Esophagus mucosa (tissue), 1 donor: ENCODE measurements at regions not wholly inside any gene's neighbourhood (a gene's known extent, or its start where the extent isn't known, plus 50 kb on each side); places are given as distances from the start of the nearest gene placed in this dataset.

Source experiments
- ATAC-seq: fragments of 200-7000 bp; cut with Tn5 transposase; one replicate; pipeline ENCODE4 v1.9.1; 2020
- donor health status: DM: yes; HTN: yes; CAD: no.

DNA sequence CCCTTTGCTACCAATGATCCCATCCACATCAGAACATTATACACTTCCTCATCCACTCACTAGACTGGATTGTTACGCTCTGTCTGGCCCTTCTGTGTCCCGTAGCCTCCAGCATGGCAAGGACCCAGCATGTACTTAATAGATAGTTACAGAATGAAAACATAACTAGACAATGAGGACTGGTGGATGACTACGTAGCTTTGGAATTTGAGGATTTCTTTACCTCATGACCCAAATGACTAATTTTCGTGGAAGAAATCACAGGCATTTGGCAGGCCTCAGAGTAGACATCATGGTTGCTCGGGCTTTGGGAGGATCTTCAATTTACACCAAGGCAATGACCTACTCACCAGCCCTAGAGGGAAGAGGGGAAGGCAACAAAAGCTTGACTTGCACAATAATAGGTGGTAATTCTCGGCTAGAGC is 299.8 kb downstream of the TLE1 start:
- peak; percentile 84 for ATAC-seq

DNA sequence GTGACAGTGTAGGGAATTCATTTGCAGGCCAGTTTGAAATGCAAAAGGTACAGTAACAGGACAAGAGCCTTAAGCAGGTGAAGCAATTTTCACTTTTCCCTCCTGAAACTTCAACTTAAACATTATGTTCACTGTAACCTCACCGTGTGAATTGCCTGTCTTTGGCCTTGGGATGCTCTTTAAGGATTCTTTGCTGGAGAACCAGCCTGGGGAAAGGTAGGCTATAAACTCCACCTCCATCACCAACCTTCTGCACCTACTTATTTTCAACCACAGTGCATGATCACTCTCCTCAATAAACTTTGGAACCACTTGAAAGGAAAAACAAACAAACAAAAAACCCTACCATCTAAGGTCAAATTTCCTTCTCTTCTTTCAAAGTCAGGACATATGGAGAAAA is 300.5 kb downstream of the TLE1 start:
- ATAC-seq, result no peak

DNA sequence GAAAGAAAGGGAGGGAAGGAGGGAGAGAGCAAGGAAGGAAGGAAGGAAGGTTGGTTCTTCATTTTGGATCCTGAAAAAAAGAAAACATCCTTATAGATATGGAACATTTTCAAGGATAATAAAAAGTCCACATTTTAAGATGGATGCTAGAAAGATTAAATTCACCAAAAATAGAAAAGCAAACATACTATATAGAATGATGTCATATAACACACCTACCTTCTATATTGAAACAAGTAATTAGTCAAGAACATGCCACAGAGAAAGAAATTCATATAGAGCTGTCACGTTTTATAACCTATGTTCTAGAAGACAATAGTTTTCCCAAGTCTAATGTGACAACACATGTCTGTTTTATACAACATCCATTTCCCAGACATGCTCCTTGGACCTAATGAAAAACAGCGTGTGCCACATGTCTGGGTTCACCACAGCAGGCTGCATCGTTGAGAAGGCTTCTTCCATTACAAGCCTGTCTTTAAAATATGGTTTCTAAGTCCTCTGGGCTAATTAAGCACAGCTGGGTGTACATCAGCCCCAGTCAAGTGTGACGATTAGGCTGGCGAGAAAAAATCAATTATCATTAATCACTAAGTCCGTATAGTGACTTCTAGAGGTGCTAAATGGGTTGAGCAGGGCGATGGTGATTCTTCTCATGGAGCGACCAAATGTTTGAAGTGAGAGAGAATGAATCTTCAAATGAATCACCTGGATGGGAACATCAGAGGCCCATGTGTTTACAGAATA is 301.8 kb downstream of the TLE1 start:
- no peak for ATAC-seq

DNA sequence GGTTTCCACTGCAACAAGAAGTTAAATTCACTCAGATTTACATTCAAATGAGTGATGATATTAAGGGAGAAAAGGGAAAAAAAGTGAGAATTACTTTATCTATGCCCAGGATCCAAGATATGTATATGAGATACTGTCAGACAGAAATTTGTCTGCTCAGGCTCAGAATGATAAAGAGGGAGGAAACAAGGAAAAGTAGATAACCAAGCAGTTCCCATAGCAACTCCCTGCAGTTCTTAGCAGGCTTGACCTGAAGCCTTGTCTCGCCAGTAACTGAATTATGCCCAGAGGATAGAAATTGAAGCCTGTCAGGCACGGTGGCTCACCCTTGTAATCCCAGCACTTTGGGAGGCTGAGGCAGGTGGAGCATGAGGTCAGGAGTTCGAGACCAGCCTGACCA is 304.4 kb downstream of the TLE1 start:
- no peak for ATAC-seq

DNA sequence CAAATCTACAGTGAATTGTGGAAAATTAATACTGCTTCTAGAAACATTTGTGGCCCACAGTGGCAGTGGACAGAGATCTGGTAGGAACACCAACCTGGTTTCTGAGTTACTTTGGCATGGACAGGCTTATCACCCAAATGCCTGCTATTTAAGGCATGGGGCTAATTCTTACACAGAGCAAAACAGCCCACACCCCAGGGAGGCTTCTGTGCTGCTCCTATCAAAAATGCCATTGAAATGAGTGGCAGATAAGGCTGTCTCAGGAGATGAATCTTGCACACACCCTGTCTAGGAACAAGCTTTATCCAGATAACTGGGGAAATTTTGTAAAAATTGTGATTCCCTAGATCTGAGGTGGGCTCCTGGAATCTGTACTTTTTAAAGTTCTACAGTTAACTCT is 307.1 kb downstream of the TLE1 start:
- no peak for ATAC-seq

DNA sequence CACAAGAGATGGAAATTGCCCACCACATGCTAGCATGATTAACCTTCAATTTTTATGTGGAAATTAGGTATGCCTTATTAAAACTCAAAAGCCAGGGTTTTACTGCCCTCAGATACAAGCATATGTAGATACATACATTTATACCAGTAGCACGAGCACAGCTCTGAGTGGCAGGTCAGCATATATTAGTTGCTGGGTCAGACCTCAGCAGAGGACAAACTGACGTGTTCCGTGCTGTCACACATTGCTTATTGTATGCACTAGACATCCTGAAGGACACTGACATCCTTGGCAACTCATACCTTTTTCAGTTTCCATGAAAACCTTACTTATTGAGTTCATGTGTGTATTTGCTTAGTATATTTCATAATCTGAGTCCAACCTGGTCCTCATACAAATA is 307.7 kb downstream of the TLE1 start:
- ATAC-seq, result no peak

DNA sequence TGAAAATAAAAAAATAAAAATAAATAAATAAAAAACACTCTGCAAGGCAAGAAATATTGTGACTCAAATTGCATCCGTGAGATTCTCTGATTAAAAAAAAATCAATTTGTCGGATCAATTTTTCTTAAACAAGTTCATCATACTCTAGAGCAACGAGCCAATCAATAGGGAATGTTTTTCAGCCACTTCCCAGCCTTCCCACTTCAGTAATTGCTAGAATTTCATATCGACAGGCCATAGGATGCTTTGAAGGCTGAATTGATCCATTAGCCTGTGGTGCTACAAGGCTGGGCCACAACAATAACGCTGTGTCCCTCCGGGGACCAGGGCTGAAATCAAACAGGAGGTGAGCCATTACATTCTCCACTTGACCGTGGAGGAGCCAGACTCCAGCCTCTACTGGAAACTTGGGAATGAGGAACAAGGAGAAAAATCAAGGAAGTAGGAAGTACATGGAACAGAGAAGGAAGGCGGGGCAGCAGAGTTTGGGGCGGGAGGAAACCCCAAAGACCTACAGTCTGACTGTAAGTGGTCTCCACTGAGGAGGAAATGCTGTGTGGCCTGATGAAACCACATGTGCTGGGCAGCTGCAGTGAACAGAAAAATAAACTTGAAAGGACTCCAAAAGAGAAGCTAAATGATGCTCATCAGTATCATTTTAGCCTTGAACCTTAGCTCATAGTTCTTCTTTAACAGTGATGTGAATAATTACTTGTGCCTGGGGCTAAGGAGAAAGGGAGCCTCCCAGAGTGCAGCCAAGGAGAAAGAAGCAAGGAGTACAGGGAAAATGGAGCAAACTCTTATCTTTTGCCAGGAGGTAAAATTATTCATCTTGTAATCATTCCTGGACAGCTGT is 308.6 kb downstream of the TLE1 start:
- ATAC-seq, result no peak

DNA sequence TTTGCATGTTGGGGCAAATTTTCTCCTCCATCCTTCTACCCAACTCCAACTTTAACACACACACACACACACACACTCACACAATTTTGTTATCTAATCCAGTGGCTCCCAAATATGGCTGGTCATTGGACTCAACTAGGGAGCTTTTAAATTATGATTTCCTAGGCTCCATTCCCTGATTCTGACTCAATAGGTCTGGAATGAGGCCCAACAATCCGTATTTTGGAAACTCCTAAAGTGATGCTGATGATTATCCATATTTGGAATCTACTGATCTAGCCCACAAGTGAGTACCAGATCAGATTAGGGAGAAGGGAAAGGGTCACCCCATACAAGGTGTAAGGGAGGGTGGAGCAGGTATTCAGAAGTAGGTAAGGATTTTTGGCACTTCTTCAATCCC is 309.7 kb downstream of the TLE1 start:
- no peak for ATAC-seq

DNA sequence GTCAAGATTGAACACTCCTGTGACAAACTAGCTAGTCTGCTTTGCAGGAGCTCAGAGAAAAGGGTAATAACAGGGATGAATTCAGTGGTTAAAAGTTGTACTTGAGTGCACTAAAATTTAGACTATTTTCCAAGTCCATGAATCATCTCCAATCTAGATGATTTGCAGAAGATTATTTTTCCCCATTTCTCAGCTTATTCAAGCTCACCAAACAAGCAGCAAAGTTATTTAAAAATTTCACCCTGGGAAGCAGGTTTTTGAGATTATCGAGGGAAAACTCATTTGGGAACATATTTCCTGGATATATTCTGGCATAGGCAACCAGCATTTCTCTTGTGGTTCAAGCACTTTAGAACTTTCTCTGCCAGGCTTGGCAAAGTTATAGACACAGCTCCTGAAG is 311.4 kb downstream of the TLE1 start:
- ATAC-seq, result no peak

DNA sequence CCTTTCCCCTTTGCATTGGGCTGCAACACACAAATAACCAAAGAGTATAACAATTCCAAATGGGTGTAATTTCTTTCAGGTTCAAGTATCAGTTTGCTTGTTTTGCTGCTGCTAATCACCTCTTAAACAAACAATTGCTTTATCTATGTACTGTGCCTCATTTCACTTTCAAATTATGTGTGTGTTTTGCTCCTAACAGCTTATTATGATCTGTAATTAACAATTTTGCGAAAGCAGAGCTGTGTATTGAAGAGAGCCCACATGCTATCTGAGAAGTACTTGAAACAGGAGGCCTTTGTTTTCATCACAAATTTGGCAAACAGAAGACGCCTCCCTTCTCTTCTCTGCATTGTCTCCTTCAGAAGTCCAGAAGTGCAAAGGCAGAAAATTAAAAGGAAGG is 312.0 kb downstream of the TLE1 start:
- no peak for ATAC-seq

DNA sequence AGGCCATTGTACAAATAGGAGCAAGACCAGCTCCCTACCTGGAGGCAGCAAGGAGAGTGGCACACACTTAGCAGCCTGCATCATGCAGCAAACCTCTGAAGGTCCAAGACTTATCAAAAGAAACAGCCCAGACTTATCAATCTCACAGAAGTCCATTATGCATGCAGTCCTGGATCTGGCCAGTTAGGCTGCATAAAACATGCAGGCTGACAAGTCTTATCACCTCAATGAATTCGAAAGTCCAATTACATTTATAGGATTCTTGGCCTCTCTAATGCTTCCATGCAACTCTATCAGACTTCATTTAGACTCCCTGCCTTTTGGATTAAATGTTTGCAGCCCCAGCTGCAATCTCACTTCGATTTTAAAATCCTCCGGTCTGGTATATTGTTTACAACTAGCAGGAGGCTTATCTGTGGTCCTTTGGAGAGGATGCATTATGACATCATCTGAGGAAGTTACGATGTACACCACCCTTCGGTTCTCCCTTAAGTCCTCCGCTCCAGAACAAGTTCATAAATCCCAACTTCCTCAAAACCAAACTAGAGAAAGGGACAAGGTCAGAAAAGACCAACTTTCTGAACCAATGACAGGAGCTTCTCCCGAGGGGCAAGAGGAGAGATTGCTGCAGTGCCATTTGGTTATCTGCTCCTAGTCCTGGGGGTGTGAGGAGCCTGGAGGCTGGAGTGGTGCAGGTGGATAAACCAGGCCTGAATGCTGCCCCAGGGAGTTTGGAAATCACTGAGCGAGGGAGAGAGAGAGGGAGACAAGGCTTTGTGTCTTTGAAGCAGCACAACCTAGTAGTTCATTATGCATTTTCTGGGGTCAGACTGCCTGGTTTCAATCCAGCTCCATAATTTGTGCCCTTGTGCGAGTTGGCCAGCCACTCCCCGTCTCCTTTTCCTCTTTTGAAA is 313.9 kb downstream of the TLE1 start:
- no peak for ATAC-seq

DNA sequence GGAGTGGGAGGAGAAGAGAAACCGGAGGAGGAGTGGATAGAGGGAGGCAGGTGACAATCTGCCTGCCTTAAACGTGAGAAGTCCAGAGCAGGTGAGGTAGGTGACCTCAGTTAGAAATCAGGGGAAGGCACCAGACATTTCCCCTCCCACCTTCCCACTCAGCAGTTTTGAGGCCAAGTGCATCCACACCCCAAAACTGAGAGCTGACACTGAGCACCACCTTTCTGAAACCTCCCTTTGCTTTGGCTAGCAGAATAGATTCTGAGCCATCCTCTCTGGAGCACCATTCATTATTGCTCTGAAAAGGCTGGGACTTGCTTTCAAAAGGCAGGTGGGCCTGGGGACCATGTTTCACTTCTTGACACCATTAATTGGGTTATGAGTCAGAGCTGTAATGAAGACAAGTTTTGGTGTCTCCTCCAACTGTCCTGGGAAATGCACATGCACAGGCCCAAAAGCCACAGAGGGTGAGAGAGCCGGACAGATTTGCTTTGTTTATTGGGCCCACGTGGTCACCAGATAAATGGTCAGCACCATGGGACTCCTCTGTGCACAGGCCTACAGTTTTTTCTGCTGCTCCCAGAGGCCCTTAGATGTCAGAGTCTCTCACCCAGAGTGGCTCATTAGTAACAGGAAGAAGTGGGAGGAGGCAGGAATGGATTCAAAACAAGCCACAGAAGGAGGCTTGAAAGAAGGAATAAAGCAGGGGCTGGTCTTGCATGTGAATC is 314.7 kb downstream of the TLE1 start:
- ATAC-seq, result no peak

DNA sequence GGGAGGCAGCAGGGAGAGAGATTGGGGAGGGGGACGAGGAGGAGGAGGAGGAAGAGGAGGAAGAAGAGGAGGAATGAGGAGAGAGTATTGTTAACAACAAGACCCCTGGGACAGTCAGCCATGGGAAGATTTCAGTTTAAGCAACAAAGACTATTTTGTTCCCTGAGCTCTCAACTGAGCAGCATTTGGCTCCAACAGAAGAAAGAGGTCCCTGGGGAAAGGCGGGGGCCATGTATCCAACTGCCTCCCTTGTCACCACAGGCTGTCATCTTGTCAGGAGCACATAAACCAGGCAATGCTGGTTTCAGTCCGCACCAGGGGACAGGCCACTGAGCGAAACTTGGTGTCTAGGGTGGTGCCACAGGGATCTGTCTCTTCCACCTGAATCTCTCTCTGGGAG is 316.1 kb downstream of the TLE1 start:
- no peak for ATAC-seq

DNA sequence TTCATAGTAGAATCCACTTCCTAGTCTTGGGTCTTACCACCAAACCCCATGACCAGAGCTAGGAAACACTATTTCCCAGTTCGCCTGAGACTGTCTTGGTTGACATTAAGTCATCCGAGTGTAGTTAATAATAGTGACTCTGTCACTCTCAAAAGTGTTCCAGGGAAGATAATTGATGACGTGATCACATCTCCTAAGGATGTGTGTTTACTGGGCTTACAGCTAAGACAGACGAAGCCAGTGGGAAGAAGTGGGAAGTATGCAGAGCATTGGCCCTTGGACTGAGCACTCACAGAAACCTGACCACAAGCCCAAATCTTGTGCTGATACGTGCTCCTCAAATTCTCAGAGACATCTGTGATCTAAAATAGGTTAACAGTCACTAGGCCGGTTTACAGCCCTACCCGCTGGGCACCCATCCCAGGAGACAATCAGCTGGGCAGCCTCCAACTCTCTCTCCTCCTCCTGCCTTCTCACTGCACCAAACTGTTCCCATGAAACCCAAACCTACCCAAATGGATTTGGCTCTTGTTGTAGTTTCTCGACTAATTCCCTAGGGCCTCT is 316.6 kb downstream of the TLE1 start:
- ATAC-seq, result no peak

DNA sequence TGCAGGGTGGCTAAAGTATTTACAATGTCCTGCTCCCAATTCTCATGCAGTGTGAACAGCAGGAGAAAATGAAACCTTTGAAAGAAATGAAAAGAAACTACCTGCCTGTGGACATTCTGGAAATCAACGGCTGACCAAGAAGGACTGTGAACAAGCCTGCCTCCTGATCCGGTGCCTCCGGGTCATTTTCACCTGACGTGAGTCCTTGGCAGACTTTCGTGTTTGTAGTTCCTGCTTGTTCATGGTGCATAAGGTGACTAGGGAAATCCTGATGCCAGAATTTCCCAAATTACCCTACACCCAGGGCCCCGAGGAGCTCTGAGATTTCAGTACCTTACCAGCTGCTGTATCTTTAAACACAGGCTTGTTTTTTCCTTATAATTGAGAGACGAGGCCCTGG is 317.5 kb downstream of the TLE1 start:
- ATAC-seq, result no peak

DNA sequence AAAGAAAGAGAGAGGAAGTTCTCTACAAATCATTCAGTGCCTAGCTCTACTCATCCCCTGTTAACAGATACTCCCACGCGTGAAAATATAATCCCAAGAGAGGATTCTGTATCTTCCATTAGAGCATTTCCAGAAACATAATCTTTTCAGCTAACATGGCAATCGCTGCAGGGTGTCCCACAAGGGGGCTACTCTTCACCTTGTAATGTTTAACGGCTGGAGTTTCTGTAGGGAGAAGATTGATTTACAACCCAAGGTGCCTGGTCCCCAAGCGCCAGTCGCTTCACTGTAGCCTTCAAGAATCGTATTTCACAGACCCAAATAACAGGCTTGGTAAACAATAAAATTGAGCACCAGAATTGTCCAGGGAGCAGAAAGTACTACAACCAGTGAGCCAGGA is 318.7 kb downstream of the TLE1 start:
- no peak for ATAC-seq

DNA sequence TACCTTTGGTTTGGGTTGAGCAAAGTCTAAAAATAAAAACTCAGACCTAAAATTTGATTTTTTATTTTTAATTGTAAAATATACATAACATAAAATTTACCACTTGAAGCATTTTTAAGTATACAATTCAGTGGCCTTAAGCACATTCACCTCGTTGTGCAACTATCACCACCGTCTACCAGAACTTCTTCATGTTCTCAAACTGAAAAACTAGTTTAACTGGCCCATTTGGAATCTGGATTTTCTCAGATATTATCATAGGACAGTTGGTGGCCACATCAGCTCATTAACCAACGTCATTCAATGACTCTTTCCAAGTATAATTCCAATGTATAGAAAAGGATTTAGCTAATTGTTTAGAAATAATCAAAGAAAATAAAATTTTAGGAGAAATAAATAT is 319.3 kb downstream of the TLE1 start:
- no peak for ATAC-seq

DNA sequence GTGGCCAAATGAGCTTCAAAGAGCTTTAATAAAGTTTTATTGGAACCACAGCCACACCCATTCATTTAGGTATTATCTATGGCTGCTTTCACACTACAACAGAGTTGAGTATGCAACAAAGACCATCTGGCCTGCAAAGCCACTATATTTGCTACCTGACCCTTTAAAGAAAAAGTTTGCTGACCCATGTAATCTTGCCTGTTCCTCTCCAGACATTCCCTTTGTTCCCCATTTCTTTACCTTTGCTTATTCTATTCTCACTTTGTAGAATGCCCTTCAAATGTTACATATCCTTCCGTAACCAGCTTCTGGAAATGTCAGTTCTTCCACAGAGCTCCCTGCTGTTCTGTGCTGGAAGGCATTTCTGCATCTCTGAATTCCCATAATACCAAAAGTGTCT is 320.2 kb downstream of the TLE1 start:
- ATAC-seq, result no peak

DNA sequence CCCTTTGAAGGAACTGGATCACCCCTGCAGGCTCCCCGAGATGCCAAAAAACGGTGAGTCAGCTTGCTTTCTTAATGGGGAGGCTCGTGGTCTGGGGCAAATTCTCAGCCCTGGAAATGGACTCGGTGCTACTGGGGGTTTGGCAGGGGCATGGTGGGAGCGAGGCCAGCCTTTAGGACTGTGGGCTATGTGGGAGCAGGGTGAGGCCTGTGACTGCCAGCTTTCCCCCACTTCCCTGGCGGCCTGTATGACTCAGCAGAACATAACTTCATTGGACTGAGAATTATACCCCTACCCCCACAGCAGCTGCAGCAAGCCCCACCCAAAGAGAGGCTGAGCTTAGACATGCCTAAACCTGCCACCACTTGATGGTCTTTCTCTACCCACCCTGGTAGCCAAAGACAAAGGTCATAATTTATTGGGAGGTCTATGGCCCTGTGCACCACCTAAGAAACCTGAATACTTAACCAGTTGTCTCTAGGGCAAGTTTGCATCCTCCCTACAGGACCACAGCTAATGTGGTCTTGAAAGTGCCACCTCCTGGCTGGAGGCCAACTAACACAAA is 325.3 kb downstream of the TLE1 start:
- no peak for ATAC-seq

DNA sequence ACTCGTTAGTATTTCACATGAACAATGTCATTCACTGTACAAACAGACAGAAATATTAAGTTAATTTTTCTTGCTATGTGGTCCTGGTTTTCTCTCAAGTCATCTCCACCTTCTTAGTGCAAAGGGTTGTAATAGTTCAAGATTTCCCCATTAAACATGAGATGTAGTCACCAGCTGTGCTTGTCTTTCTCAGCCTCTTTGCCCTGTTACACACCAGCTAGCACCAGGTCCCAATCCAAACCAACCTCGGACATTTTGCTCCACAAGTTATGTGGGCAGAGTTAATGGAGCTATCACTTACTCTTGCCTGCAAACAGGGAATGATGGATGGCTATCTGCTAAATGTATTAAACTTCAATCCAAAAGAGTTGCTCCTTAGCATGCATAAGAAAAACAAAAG is 328.1 kb downstream of the TLE1 start:
- ATAC-seq, result no peak

DNA sequence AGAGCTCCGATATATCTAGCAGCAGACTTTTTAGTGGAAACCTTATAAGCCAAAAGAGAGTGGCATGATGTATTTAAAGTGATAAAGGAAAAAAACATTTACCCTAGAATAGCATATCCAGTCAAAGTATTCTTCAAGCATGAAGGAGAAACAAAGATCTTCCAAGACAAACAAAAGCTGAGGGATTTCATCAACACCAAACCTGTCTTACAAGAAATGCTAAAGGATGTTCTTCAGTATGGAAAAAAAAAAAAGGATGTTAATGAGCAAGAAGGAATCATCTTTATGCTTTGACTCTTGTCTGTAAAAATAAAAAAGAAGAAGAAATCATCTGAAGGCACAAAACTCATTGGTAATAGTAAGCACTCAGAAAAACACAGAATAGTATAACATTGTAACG is 338.2 kb downstream of the TLE1 start:
- no peak for ATAC-seq

DNA sequence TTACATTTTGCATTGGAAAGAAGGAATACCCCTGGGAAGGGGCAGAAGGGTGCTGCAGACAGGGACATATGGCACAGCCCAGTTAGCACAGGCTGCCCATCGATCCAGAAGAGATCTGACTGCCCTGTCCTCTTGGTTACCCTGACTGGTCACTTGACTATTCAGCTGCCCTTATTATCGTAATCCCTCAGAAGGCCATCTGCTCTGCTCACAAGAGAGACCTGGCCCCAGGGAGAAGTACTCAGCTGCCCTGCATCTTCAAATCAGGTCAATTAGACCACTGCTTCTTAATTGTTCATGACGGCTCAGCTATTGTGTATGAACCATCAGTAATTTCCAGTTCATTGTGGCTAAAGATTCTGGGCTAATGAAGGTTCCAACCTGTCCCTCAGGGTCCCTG is 345.0 kb downstream of the TLE1 start:
- ATAC-seq, result no peak
